SH-SY5Y (cell line): ENCODE measurements at regions not wholly inside any gene's neighbourhood (a gene's known extent, or its start where the extent isn't known, plus 50 kb on each side); places are given as distances from the start of the nearest gene placed in this dataset.

Source experiments
- GATA2 ChIP-seq: IDR thresholded peaks from 2 replicates; pipeline ENCODE4 v1.6.1; 2011; ENCODE audit warnings: mild to moderate bottlenecking, low read depth, low read length
- GATA3 ChIP-seq: IDR thresholded peaks from 2 replicates; pipeline ENCODE4 v1.6.1; 2011; ENCODE audit warnings: low read depth, mild to moderate bottlenecking, low read length, moderate library complexity

- TF ChIP-seq GATA3 (no peak), GATA2 (no peak)
Measured at GRCh38 chr22:34160141-34160783, 240.0 kb upstream of the LARGE1 start.

GRCh38 chr22:34161431-34162123, 241.3 kb upstream of the LARGE1 start:
- TF ChIP-seq GATA3 (no peak), GATA2 (no peak)

- no peak for TF ChIP-seq GATA2
- no peak for TF ChIP-seq GATA3
Measured at GRCh38 chr22:34198976-34199375, 278.7 kb upstream of the LARGE1 start.

- TF ChIP-seq GATA2, result no peak
- TF ChIP-seq GATA3, result no peak
Measured at GRCh38 chr22:34210301-34210700, 290.0 kb upstream of the LARGE1 start.

GRCh38 chr22:34214372-34214771, 294.1 kb upstream of the LARGE1 start:
- no peak for TF ChIP-seq GATA2
- no peak for TF ChIP-seq GATA3

GRCh38 chr22:34225278-34225677, 305.0 kb upstream of the LARGE1 start:
- no peak for TF ChIP-seq GATA2
- TF ChIP-seq GATA3, result no peak

GRCh38 chr22:34236527-34236926, 316.3 kb upstream of the LARGE1 start:
- no peak for TF ChIP-seq GATA3
- TF ChIP-seq GATA2, result no peak

GRCh38 chr22:34239421-34239820, 319.1 kb upstream of the LARGE1 start:
- no peak for TF ChIP-seq GATA2
- TF ChIP-seq GATA3, result no peak

GRCh38 chr22:34243023-34243422, 322.7 kb upstream of the LARGE1 start:
- no peak for TF ChIP-seq GATA2
- TF ChIP-seq GATA3, result no peak

- no peak for TF ChIP-seq GATA3
- no peak for TF ChIP-seq GATA2
Measured at GRCh38 chr22:34255042-34255441, 334.8 kb upstream of the LARGE1 start.

GRCh38 chr22:34278121-34278520, 357.8 kb upstream of the LARGE1 start:
- TF ChIP-seq GATA2 (no peak), GATA3 (no peak)

- TF ChIP-seq GATA2, result no peak
- no peak for TF ChIP-seq GATA3
Measured at GRCh38 chr22:34281738-34282137, 361.5 kb upstream of the LARGE1 start.

- TF ChIP-seq GATA2 (no peak), GATA3 (no peak)
Measured at GRCh38 chr22:34283844-34284243, 363.6 kb upstream of the LARGE1 start.

GRCh38 chr22:34293324-34293723, 373.0 kb upstream of the LARGE1 start:
- TF ChIP-seq GATA2, result no peak
- TF ChIP-seq GATA3, result no peak

GRCh38 chr22:34294476-34294875, 374.2 kb upstream of the LARGE1 start:
- TF ChIP-seq GATA2 (no peak), GATA3 (no peak)

GRCh38 chr22:34294986-34295385, 374.7 kb upstream of the LARGE1 start:
- no peak for TF ChIP-seq GATA2
